Mesendoderm (in vitro differentiated cells): ENCODE measurements at regions not wholly inside any gene's neighbourhood (a gene's known extent, or its start where the extent isn't known, plus 50 kb on each side); places are given as distances from the start of the nearest gene placed in this dataset.

Source experiments
- DNase-seq: peaks from one replicate; pipeline ENCODE4 v3.0.0; 2013
- H2AK5ac ChIP-seq: 2 replicates; pipeline ENCODE4 v1.6.1; 2013; ENCODE audit warnings: low read length, inconsistent platforms
- H2BK120ac ChIP-seq: 2 replicates; pipeline ENCODE4 v1.6.1; 2013; ENCODE audit warnings: low read depth, mild to moderate bottlenecking, low read length, moderate library complexity, mixed read lengths
- H2BK15ac ChIP-seq: replicated peaks from 2 replicates; pipeline ENCODE4 v1.6.1; 2013; ENCODE audit warnings: low read depth, mild to moderate bottlenecking, moderate library complexity
- H2BK5ac ChIP-seq: 2 replicates; pipeline ENCODE4 v1.6.1; 2013; ENCODE audit warnings: low read length, inconsistent platforms
- H3K18ac ChIP-seq: 2 replicates; pipeline ENCODE4 v1.6.1; 2013; ENCODE audit warnings: mild to moderate bottlenecking, low read length, mixed read lengths
- H3K23ac ChIP-seq: one replicate; pipeline ENCODE4 v1.6.1; 2013; ENCODE audit warnings: low read length
- H3K27ac ChIP-seq: 2 replicates; pipeline ENCODE4 v1.5.1; 2013; ENCODE audit warnings: low read depth, mild to moderate bottlenecking, inconsistent platforms, low read length, moderate library complexity
- H3K27me3 ChIP-seq: 2 replicates; pipeline ENCODE4 v1.6.1; 2013; ENCODE audit warnings: low read length, control low read depth, mild to moderate bottlenecking, inconsistent platforms; ENCODE audit not compliant: insufficient read depth, poor library complexity
- H3K36me3 ChIP-seq: 2 replicates; pipeline ENCODE4 v1.6.1; 2013; ENCODE audit warnings: low read length, inconsistent platforms; ENCODE audit not compliant: control insufficient read depth, insufficient read depth
- H3K4ac ChIP-seq: one replicate; pipeline ENCODE4 v1.6.1; 2013; ENCODE audit warnings: low read depth, mild to moderate bottlenecking, low read length, moderate library complexity
- H3K4me1 ChIP-seq: 2 replicates; pipeline ENCODE4 v1.6.1; 2013; ENCODE audit warnings: low read depth, low read length, inconsistent platforms; ENCODE audit not compliant: control insufficient read depth
- H3K4me2 ChIP-seq: 2 replicates; pipeline ENCODE4 v1.6.1; 2013; ENCODE audit warnings: low read length
- H3K4me3 ChIP-seq: 2 replicates; pipeline ENCODE4 v1.5.1; 2013; ENCODE audit warnings: mild to moderate bottlenecking, low read length
- H3K56ac ChIP-seq: one replicate; pipeline ENCODE4 v1.6.1; 2013; ENCODE audit warnings: low read length
- H3K79me1 ChIP-seq: 2 replicates; pipeline ENCODE4 v1.6.1; 2013; ENCODE audit warnings: low read length, inconsistent platforms
- H3K79me2 ChIP-seq: 2 replicates; pipeline ENCODE4 v1.6.1; 2013; ENCODE audit warnings: mild to moderate bottlenecking, low read length; ENCODE audit not compliant: control insufficient read depth, insufficient read depth
- H3K9ac ChIP-seq: 2 replicates; pipeline ENCODE4 v1.6.1; 2013; ENCODE audit warnings: low read length, inconsistent platforms
- H4K5ac ChIP-seq: one replicate; pipeline ENCODE4 v1.6.1; 2013; ENCODE audit warnings: low read length
- H4K8ac ChIP-seq: one replicate; pipeline ENCODE4 v1.6.1; 2013; ENCODE audit warnings: low read depth, mild to moderate bottlenecking, control low read depth, low read length, moderate library complexity
- WGBS: extraction: QIAGEN DNeasy Blood & Tissue Kit; methylation state at CpG from one replicate; pipeline ENCODE4 v1.1.7; 2013; ENCODE audit warnings: low lambda C conversion rate, missing lambda C conversion rate; ENCODE audit not compliant: insufficient coverage; ENCODE audit errors: extremely low coverage; 5-methylcytosine and 5-hydroxymethylcytosine counted together

DNA sequence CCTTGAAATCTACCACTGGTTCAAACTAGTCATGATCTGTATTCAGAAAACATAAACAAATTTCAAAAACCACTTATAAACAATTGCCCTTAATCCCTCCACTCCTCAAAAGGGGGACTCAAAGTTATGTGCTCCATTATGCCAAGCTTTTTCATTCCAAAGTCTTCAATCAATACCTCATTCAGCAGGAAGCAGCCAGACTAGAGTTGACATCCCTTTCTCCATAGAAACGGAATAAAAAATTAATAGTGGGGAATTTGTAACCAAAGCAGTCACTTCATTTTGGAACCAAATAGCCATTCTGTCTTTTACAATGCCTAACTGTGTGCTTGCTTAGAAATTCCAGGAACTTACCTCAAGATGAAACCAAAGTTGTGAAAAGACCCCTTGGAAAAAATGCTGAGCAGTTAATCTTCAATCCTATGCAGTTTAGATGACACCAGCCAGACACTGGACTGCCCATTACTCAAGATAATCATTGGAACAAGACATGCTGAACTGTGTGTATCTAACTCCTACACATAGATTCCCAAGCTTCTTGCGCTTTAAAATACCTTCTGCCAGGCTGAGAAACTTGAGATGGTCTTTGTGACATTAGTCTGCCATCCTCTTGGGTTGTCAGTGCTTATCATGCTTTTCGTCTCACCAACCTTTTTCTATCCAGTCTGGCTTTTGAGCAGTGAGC, 406.2 kb downstream of the PLOD2 start:
- Histone ChIP-seq H3K4me2 (no peak overlapping the region), H2BK15ac (no peak overlapping the region), H3K27me3 (no peaks in the 10 kb centered on the region), H4K5ac (no peak overlapping the region), H3K79me1 (no peaks in the 10 kb centered on the region), H2BK120ac (no peak overlapping the region), H2BK5ac (no peak overlapping the region), H3K27ac (no peak overlapping the region), H3K79me2 (no peaks in the 10 kb centered on the region), H3K23ac (no peak overlapping the region), H3K9ac (no peak overlapping the region), H2AK5ac (no peak overlapping the region), H3K4me3 (no peak overlapping the region), H3K56ac (no peak overlapping the region), H3K18ac (no peak overlapping the region), H4K8ac (no peak overlapping the region), H3K4me1 (no peaks in the 10 kb centered on the region), H3K4ac (no peak overlapping the region), H3K36me3 (no peaks in the 10 kb centered on the region)
- DNase-seq = no peak
- no CpG with 5 or more reads among the region's 3 CpGs for WGBS

DNA sequence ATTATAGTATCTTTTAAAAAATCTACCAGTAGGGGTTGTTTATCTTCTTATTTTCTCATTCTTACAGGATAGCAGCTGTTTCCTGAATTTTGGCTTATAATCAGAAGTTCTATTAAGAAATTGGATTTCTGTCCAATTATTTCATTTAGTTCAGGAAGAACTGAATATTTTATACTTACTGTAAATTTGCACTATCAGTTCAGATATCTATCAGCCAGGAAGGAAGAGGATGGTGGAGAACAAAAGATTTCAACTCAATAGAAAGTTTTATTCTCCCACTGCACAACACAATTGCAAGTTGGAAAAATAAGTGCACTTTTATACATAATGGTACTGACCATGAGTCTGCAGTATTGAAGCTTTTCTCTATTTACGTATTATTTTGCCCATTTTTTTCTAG, 400.9 kb downstream of the PLOD2 start:
- no peak overlapping the region for H3K27ac ChIP-seq

DNA sequence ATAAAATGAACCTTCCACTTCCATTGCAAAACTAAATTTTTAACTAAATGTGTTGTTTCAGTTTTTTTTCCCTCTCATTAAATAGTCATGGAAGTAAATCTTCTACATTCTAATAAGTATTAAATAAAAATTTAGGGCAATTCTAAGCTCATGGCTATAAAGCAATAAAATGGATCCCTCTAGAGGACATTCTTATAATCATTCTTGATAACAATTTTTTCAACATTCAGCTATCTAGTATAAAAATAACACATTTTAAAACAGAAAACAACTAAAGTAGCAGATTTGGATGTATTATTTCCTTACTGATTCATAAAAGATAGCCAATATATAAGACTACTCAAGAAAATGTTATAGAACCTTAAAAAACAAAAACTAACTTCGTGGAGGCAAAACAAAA, 393.1 kb downstream of the PLOD2 start:
- no peak overlapping the region for H2AK5ac ChIP-seq
- no peak overlapping the region for H3K4ac ChIP-seq
- no peak overlapping the region for H3K18ac ChIP-seq
- H3K4me1 ChIP-seq = no peaks in the 10 kb centered on the region
- no peaks in the 10 kb centered on the region for H3K36me3 ChIP-seq
- no CpG with 5 or more reads among the region's 1 CpG for WGBS
- H3K27me3 ChIP-seq = no peaks in the 10 kb centered on the region
- H4K5ac ChIP-seq = no peak overlapping the region
- no peak overlapping the region for H3K9ac ChIP-seq
- H2BK15ac ChIP-seq = no peak overlapping the region
- no peak overlapping the region for H2BK5ac ChIP-seq
- no peak overlapping the region for H3K4me2 ChIP-seq
- no peak overlapping the region for H3K4me3 ChIP-seq
- H3K23ac ChIP-seq = no peak overlapping the region
- no peaks in the 10 kb centered on the region for H3K79me1 ChIP-seq
- H3K27ac ChIP-seq = no peak overlapping the region
- no peak overlapping the region for H3K56ac ChIP-seq
- DNase-seq = no peak
- H3K79me2 ChIP-seq = no peaks in the 10 kb centered on the region
- H4K8ac ChIP-seq = no peak overlapping the region
- H2BK120ac ChIP-seq = no peak overlapping the region

More for the DNA sequence above, 400.9 kb downstream of the PLOD2 start:
- no peaks in the 10 kb centered on the region for H3K79me1 ChIP-seq
- H3K4me2 ChIP-seq = no peak overlapping the region
- H4K8ac ChIP-seq = no peak overlapping the region
- no peak overlapping the region for H4K5ac ChIP-seq
- no peak overlapping the region for H2BK120ac ChIP-seq
- no peaks in the 10 kb centered on the region for H3K79me2 ChIP-seq
- H3K18ac ChIP-seq = no peak overlapping the region
- no peak overlapping the region for H3K9ac ChIP-seq
- WGBS = no CpG with 5 or more reads among the region's 1 CpG
- H2AK5ac ChIP-seq = no peak overlapping the region
- no peak overlapping the region for H3K4me3 ChIP-seq
- DNase-seq = no peak
- no peaks in the 10 kb centered on the region for H3K36me3 ChIP-seq
- H3K4ac ChIP-seq = no peak overlapping the region
- H2BK5ac ChIP-seq = no peak overlapping the region
- H3K27me3 ChIP-seq = no peaks in the 10 kb centered on the region
- no peak overlapping the region for H3K56ac ChIP-seq
- H3K4me1 ChIP-seq = no peaks in the 10 kb centered on the region
- no peak overlapping the region for H3K23ac ChIP-seq
- no peak overlapping the region for H2BK15ac ChIP-seq

DNA sequence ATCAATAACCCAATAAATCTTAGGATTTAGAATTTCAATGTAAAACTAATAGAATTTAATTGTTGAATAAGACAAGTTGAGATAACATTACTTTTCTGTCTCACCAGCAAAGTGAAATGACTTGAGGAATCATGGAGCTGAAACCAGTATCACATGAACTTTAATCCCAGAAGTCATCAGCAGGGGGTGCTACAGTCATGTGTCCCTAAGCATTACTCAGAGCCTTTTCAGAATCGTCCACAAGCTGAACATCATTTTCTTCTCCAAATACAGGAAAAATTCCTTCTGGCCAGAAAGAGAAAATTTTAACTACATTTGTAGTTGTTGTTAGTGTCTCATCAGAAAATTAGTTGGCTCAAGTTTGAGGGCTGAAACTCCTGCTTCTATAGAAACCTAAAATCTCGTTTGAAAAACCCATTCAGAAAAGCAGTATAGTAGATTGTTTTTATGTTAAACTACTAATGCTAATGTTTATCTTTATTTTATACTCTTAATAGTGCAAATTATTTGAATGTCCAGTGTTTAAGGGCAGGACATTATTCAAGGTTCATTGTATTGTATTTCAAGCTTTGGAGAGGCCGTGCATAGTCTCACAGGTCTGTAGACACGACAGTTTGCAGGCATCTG, 384.1 kb downstream of the PLOD2 start:
- H3K4ac ChIP-seq = no peak overlapping the region
- no peak overlapping the region for H2AK5ac ChIP-seq
- peak; percentile 73 for DNase-seq
- no peak overlapping the region for H4K8ac ChIP-seq
- no peak overlapping the region for H3K4me2 ChIP-seq
- no peak overlapping the region for H3K4me3 ChIP-seq
- WGBS = no CpG with 5 or more reads among the region's 4 CpGs
- H3K79me2 ChIP-seq = no peaks in the 10 kb centered on the region
- H3K27ac ChIP-seq = no peak overlapping the region
- no peak overlapping the region for H3K56ac ChIP-seq
- H2BK5ac ChIP-seq = no peak overlapping the region
- H3K36me3 ChIP-seq = no peaks in the 10 kb centered on the region
- no peaks in the 10 kb centered on the region for H3K79me1 ChIP-seq
- no peak overlapping the region for H3K23ac ChIP-seq
- H4K5ac ChIP-seq = no peak overlapping the region
- H2BK120ac ChIP-seq = no peak overlapping the region
- H3K27me3 ChIP-seq = no peaks in the 10 kb centered on the region
- no peaks in the 10 kb centered on the region for H3K4me1 ChIP-seq
- H3K9ac ChIP-seq = no peak overlapping the region
- H2BK15ac ChIP-seq = no peak overlapping the region
- no peak overlapping the region for H3K18ac ChIP-seq

DNA sequence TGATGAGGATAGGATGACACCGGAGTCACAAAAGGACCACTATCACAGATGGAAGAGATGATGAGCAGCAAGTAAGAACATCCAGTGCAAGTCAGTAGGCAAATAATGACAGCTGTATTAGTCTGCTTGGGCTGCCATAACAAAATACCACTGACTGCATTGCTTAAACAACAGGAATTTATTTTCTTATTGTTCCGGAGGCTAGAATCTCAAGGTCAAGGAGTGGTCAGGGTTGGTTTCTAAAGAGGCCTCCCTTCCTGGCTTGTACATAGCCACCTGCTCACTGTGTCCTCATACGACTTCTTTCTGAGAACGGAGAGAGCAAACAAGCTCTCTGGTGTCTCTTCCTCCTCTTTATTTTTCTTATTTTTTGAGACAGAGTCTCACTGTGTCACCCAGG, 380.7 kb downstream of the PLOD2 start:
- Histone ChIP-seq H2BK5ac (no peak overlapping the region), H3K56ac (no peak overlapping the region), H4K5ac (no peak overlapping the region), H3K79me1 (no peaks in the 10 kb centered on the region), H3K4me2 (no peak overlapping the region), H3K4me1 (no peaks in the 10 kb centered on the region), H3K27ac (no peak overlapping the region), H3K18ac (no peak overlapping the region), H4K8ac (no peak overlapping the region), H3K4me3 (no peak overlapping the region), H3K23ac (no peak overlapping the region), H3K36me3 (no peaks in the 10 kb centered on the region), H3K27me3 (no peaks in the 10 kb centered on the region), H2BK15ac (no peak overlapping the region), H3K4ac (no peak overlapping the region), H3K79me2 (no peaks in the 10 kb centered on the region), H2AK5ac (no peak overlapping the region), H3K9ac (no peak overlapping the region), H2BK120ac (no peak overlapping the region)
- no peak for DNase-seq
- no CpG with 5 or more reads among the region's 4 CpGs for WGBS

DNA sequence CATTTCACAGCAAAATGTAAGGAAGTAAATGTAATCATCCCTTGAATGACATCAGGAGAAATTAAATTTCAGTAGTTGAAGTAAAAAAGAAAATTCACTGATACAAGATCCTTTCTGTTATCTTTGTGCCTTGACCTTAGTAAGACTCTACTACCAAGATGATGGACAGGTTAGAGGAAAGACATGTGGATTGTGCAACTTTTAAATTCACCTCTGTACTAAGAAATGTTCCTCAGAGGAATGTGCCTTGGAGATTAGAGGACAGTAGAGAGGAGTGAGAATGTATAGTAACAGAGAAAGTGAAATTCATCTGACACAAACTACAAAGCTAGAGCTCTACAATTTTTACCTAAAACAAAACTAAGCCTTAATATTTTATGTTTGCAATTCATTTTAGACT, 375.3 kb downstream of the PLOD2 start:
- H3K18ac ChIP-seq = no peak overlapping the region
- H3K27me3 ChIP-seq = no peaks in the 10 kb centered on the region
- H3K4me1 ChIP-seq = no peaks in the 10 kb centered on the region
- no peak overlapping the region for H4K5ac ChIP-seq
- no peak overlapping the region for H3K27ac ChIP-seq
- H2AK5ac ChIP-seq = no peak overlapping the region
- no peak overlapping the region for H2BK5ac ChIP-seq
- H3K4me3 ChIP-seq = no peak overlapping the region
- H3K56ac ChIP-seq = no peak overlapping the region
- H3K36me3 ChIP-seq = no peaks in the 10 kb centered on the region
- no peak for DNase-seq
- H3K23ac ChIP-seq = no peak overlapping the region
- no peak overlapping the region for H3K4me2 ChIP-seq
- no peak overlapping the region for H2BK15ac ChIP-seq
- H4K8ac ChIP-seq = no peak overlapping the region
- H3K9ac ChIP-seq = no peak overlapping the region
- no peak overlapping the region for H2BK120ac ChIP-seq
- H3K79me2 ChIP-seq = no peaks in the 10 kb centered on the region
- H3K4ac ChIP-seq = no peak overlapping the region
- no peaks in the 10 kb centered on the region for H3K79me1 ChIP-seq
